K562 (cell line): ENCODE measurements at regions not wholly inside any gene's neighbourhood (a gene's known extent, or its start where the extent isn't known, plus 50 kb on each side); places are given as distances from the start of the nearest gene placed in this dataset.

Experiments used
- ATF7 ChIP-seq: fragments of 450-650 bp; IDR thresholded peaks from 2 replicates; pipeline ENCODE4 v1.7.1; 2014; ENCODE audit warnings: mild to moderate bottlenecking, moderate library complexity
- CXXC5 ChIP-seq: fragments of 250-450 bp; sonication (Bioruptor Pico); IDR thresholded peaks from 2 replicates; pipeline ENCODE4 v1.8.0; 2022; ENCODE audit warnings: inconsistent platforms, mild to moderate bottlenecking, moderate library complexity
- ESRRA ChIP-seq: fragments of 450-650 bp; IDR thresholded peaks from 2 replicates; pipeline ENCODE4 v1.6.1; 2014; ENCODE audit warnings: low read depth, mild to moderate bottlenecking, moderate library complexity, borderline replicate concordance
- ETV1 ChIP-seq: fragments of 450-650 bp; conservative IDR thresholded peaks from 2 replicates; pipeline ENCODE4 v1.6.1; 2016; ENCODE audit warnings: missing genetic modification characterization, control low read depth, low read depth, missing compliant biosample characterization
- JUNB ChIP-seq: fragments of 450-650 bp; formaldehyde crosslinking; conservative IDR thresholded peaks from 2 replicates; pipeline ENCODE4 v1.4.0; 2020; ENCODE audit warnings: mild to moderate bottlenecking
- MAFF ChIP-seq: IDR thresholded peaks from 2 replicates; pipeline ENCODE4 v1.6.1; 2012; ENCODE audit warnings: low read length, improper control_type of control experiment
- NR1H2 ChIP-seq: sonication (generic); formaldehyde crosslinking; IDR thresholded peaks from 2 replicates; pipeline ENCODE4 v1.4.0; 2020; ENCODE audit warnings: mild to moderate bottlenecking, missing genetic modification reagents
- TF ChIP-seq, protein P1 (sequence below), 3 experiments: IDR thresholded peaks in 2 of 3; conservative IDR thresholded peaks in 1 of 3; 2 replicates each; pipeline ENCODE4 v1.5.1; 2011 to 2012; ENCODE audit warnings: low read length in 3 of 3, mild to moderate bottlenecking in 3 of 3, control low read depth in 2 of 3, improper control_type of control experiment in 1 of 3, inconsistent platforms in 1 of 3, low read depth in 1 of 3, mixed read lengths in 1 of 3, moderate library complexity in 1 of 3; ENCODE audit not compliant: insufficient read depth in 2 of 3
- TF ChIP-seq, protein P2 (sequence below): sonication (generic); formaldehyde crosslinking; IDR thresholded peaks from 2 replicates; pipeline ENCODE4 v1.8.0; 2022; ENCODE audit warnings: mild to moderate bottlenecking, missing genetic modification reagents
- TF ChIP-seq, protein P3 (sequence below): fragments of 250-450 bp; sonication (Bioruptor Pico); IDR thresholded peaks from 2 replicates; pipeline ENCODE4 v1.8.0; 2021; ENCODE audit warnings: moderate library complexity, mild to moderate bottlenecking, inconsistent platforms

DNA sequence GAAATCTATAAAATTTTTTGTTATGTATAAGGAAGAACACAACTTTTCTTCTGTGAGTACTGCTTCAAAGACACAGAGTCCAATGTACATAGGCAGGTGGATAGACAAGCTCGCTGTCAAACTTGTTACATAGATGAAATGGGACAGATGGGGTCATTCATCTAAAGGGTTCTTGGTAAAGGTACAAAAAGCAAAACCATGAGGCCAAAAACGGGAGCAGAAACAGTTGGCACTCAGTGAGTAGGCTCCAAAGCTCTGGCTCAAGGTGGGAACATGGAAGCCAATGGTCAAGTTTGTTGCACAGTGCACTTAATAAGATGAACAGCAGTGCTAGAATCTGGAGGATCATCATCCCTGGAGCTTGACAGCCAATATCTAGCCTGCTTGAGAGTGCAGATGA is 979.0 kb upstream of the EEF2KMT start:
- TF ChIP-seq, protein P1, sequence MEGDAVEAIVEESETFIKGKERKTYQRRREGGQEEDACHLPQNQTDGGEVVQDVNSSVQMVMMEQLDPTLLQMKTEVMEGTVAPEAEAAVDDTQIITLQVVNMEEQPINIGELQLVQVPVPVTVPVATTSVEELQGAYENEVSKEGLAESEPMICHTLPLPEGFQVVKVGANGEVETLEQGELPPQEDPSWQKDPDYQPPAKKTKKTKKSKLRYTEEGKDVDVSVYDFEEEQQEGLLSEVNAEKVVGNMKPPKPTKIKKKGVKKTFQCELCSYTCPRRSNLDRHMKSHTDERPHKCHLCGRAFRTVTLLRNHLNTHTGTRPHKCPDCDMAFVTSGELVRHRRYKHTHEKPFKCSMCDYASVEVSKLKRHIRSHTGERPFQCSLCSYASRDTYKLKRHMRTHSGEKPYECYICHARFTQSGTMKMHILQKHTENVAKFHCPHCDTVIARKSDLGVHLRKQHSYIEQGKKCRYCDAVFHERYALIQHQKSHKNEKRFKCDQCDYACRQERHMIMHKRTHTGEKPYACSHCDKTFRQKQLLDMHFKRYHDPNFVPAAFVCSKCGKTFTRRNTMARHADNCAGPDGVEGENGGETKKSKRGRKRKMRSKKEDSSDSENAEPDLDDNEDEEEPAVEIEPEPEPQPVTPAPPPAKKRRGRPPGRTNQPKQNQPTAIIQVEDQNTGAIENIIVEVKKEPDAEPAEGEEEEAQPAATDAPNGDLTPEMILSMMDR (IDR thresholded peaks at IDR 0.05 in 2 of 3, conservative IDR thresholded peaks at IDR 0.05 in 1 of 3; ENCODE audit: insufficient read depth in 2 of 3, low read depth in 1 of 3, low read length in 3 of 3), result no peak
- no peak for TF ChIP-seq CXXC5
- no peak for TF ChIP-seq ETV1
- TF ChIP-seq JUNB, result no peak
- TF ChIP-seq, protein P2, sequence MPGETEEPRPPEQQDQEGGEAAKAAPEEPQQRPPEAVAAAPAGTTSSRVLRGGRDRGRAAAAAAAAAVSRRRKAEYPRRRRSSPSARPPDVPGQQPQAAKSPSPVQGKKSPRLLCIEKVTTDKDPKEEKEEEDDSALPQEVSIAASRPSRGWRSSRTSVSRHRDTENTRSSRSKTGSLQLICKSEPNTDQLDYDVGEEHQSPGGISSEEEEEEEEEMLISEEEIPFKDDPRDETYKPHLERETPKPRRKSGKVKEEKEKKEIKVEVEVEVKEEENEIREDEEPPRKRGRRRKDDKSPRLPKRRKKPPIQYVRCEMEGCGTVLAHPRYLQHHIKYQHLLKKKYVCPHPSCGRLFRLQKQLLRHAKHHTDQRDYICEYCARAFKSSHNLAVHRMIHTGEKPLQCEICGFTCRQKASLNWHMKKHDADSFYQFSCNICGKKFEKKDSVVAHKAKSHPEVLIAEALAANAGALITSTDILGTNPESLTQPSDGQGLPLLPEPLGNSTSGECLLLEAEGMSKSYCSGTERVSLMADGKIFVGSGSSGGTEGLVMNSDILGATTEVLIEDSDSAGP, result no peak
- no peak for TF ChIP-seq ESRRA
- TF ChIP-seq NR1H2 (CRISPR knock-in tag), result no peak
- no peak for TF ChIP-seq ATF7
- no peak for TF ChIP-seq MAFF
- TF ChIP-seq, protein P3, sequence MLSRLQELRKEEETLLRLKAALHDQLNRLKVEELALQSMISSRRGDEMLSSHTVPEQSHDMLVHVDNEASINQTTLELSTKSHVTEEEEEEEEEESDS (CRISPR knock-in tag), result no peak
